Activated naive CD4-positive, alpha-beta T cell treated with anti-CD3 and anti-CD28 coated beads, Interleukin-2, amount 50 U/mL, for 24 hours (primary cell): ENCODE measurements at regions not wholly inside any gene's neighbourhood (a gene's known extent, or its start where the extent isn't known, plus 50 kb on each side); places are given as distances from the start of the nearest gene placed in this dataset.
"Not testable (repeated sequence)": the region's sequence is repeated elsewhere in the genome, so short reads cannot be mapped to it uniquely, and the experiment has no call there.

Experiments used
- H3K27ac Mint-ChIP-seq: one replicate; pipeline ENCODE4 v1.8.0; 2021; ENCODE audit warnings: mild to moderate bottlenecking, mixed read lengths
- H3K27me3 Mint-ChIP-seq: one replicate; pipeline ENCODE4 v1.8.0; 2021; ENCODE audit warnings: mixed read lengths
- H3K36me3 Mint-ChIP-seq: one replicate; pipeline ENCODE4 v1.8.0; 2021; ENCODE audit warnings: mixed read lengths
- H3K4me1 Mint-ChIP-seq: one replicate; pipeline ENCODE4 v1.8.0; 2021; ENCODE audit warnings: mixed read lengths
- H3K4me3 Mint-ChIP-seq: one replicate; pipeline ENCODE4 v1.8.0; 2021; ENCODE audit warnings: mild to moderate bottlenecking, mixed read lengths
- H3K9me3 Mint-ChIP-seq: one replicate; pipeline ENCODE4 v1.8.0; 2021; ENCODE audit warnings: mixed read lengths

DNA sequence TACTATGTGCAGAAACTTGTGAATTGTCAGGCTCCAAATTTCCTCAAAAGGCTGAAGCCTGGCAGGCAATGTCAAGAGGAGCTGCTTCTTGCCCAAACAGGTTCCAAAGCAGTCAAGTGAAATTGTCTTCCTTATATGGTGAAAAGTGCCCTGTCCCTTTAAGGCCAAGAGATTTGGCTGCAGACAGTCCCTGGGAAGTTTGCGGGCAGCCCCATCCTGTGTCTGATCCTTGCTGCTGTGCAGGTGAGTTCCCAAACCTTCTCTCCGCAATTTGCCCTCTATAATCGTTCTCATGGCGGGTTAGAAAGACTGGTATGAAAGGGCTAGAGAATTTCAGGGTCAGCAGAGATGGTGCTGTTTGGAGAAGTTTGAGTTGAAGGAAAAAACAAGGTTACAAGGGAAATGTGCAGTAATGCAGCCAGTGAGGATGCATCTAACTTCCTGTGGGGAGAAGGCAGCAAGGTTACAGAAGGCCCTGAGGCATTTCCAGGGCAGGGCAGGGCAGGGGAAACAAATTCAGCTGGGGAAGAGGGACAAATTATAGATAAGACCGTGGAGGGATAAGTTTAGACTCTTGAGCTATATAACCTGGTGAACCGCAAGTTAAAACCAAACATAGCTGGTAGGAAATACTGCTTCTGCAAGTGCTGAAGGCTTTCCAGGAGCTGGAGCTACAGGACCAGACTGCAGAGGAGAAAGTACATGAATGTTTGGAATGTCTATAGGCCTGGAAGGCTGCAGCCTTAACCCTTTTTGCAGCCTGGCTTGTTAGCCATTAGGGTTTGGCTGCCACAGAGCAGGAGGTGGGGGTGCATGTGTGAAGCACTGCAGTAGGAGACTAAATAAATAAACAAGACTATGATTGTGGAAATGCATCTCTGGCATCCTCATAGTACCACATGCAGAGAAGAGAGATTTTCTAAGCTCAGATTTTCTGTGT, 256.2 kb upstream of the IL12A start:
- H3K9me3 Mint-ChIP-seq, result no peaks in the 10 kb centered on the region
- H3K4me3 Mint-ChIP-seq, result no peak overlapping the region
- H3K36me3 Mint-ChIP-seq, result no peaks in the 10 kb centered on the region
- no peaks in the 10 kb centered on the region for H3K27me3 Mint-ChIP-seq
- H3K4me1 Mint-ChIP-seq, result no peaks in the 10 kb centered on the region
- no peak overlapping the region for H3K27ac Mint-ChIP-seq

- Mint-ChIP-seq H3K27ac (no peak overlapping the region), H3K27me3 (no peaks in the 10 kb centered on the region), H3K4me3 (no peak overlapping the region), H3K4me1 (no peaks in the 10 kb centered on the region), H3K36me3 (no peaks in the 10 kb centered on the region), H3K9me3 (no peaks in the 10 kb centered on the region)
Measured at GRCh38 chr3:159733194-159733860, 255.3 kb upstream of the IL12A start.

GRCh38 chr3:159734681-159735080, 254.0 kb upstream of the IL12A start:
- Mint-ChIP-seq H3K4me3 (no peak overlapping the region), H3K27me3 (no peaks in the 10 kb centered on the region), H3K27ac (no peak overlapping the region)

DNA sequence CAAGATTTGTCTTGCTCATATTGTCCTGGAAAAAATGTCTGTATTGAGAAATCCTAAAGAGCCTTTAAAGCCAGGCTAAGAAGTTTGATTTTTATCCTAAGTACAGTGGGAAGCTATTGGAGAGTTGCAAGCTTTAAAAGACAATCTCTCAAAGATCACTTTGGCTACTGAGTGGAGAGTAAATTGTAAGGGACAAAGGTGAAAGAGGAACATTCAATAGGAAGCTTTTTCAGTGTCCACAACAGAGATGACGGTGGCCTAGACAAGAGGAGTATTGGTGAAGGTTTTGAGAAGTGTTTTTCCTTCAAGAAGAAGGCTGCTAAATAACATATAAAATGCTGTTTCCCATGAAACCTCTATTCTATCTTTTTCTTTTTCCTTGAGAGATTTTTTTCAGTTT, 249.5 kb upstream of the IL12A start:
- H3K27ac Mint-ChIP-seq, result no peak overlapping the region
- no peaks in the 10 kb centered on the region for H3K4me1 Mint-ChIP-seq
- H3K9me3 Mint-ChIP-seq, result peaks cover 10% of the 10 kb centered on the region
- no peaks in the 10 kb centered on the region for H3K36me3 Mint-ChIP-seq
- peaks cover 4% of the 10 kb centered on the region for H3K27me3 Mint-ChIP-seq
- no peak overlapping the region for H3K4me3 Mint-ChIP-seq

More at GRCh38 chr3:159734681-159735080, 254.0 kb upstream of the IL12A start:
- no peaks in the 10 kb centered on the region for H3K4me1 Mint-ChIP-seq
- H3K9me3 Mint-ChIP-seq, result no peaks in the 10 kb centered on the region
- no peaks in the 10 kb centered on the region for H3K36me3 Mint-ChIP-seq

DNA sequence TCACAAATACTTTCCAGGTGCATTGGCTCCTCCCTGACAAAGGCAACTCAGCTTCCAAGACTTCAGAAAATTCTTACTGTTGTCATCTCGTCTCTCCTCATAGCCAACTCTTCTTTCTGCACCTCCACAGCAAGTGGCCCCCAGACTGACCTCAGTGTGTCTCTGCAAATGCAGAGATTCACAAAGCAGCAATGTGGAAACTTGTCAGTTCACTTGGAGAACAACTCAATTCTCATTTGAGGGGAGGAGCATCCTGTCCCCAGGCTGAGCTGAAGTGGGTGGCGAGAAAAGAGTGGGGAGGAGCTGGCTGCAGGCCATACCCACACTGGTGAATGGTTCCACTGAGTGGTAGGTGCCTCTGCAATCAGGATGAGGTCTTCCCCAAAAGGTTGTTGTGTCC, 248.7 kb upstream of the IL12A start:
- H3K4me3 Mint-ChIP-seq, result no peak overlapping the region
- H3K4me1 Mint-ChIP-seq, result no peaks in the 10 kb centered on the region
- peaks cover 4% of the 10 kb centered on the region for H3K27me3 Mint-ChIP-seq

DNA sequence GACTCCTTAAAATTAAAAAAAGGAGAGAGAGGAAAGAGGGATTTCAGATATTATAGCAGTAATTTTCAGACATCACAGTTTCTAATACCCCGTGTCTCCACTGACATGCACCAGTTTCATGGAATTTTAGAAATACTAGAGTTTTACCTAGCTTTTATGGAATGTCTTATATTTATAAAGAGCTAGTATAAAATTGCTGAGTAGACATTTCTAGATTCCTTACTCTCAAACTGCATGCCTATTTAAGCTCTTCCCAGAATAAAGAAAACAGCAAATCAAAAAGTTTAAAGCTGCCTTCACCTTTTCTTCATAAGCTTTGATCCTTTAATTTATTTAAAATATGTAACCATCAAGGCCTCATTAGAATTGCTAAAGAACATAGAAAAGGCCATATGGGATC, 247.4 kb upstream of the IL12A start:
- no peaks in the 10 kb centered on the region for H3K36me3 Mint-ChIP-seq
- no peak overlapping the region for H3K27ac Mint-ChIP-seq
- no peaks in the 10 kb centered on the region for H3K4me1 Mint-ChIP-seq
- H3K9me3 Mint-ChIP-seq, result peaks cover 10% of the 10 kb centered on the region
- no peak overlapping the region for H3K4me3 Mint-ChIP-seq
- H3K27me3 Mint-ChIP-seq, result peaks cover 4% of the 10 kb centered on the region

More for the DNA sequence above, 248.7 kb upstream of the IL12A start:
- no peak overlapping the region for H3K27ac Mint-ChIP-seq
- peaks cover 10% of the 10 kb centered on the region for H3K9me3 Mint-ChIP-seq
- no peaks in the 10 kb centered on the region for H3K36me3 Mint-ChIP-seq

- Mint-ChIP-seq H3K4me3 (no peak overlapping the region), H3K9me3 (peaks cover under 1% of the 10 kb centered on the region), H3K27ac (no peak overlapping the region), H3K27me3 (peaks cover 2% of the 10 kb centered on the region), H3K36me3 (no peaks in the 10 kb centered on the region), H3K4me1 (no peaks in the 10 kb centered on the region)
Measured at GRCh38 chr3:159748425-159748824, 240.2 kb upstream of the IL12A start.

DNA sequence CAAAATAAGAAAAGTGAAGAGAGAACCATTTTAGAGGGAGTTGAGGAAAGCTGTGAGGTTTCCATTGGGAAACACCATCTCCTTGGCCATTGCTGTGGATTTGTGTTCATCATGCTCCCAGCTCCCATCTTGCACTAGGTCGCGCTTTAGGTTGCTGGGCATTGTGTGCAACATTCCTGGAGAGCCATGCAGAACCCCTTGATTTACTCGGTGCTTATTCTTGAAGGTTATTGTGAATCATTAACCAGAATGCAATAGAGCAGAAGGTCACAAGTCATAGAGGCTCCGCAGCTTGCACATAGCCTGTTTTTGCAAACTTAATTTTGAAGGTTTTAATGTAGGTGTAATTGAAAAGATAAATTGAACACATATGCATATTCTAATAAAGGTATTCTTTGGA, 239.2 kb upstream of the IL12A start:
- peaks cover 2% of the 10 kb centered on the region for H3K27me3 Mint-ChIP-seq
- no peaks in the 10 kb centered on the region for H3K9me3 Mint-ChIP-seq
- no peaks in the 10 kb centered on the region for H3K36me3 Mint-ChIP-seq
- no peaks in the 10 kb centered on the region for H3K4me1 Mint-ChIP-seq
- no peak overlapping the region for H3K4me3 Mint-ChIP-seq
- no peak overlapping the region for H3K27ac Mint-ChIP-seq

- Mint-ChIP-seq H3K36me3 (no peaks in the 10 kb centered on the region), H3K4me1 (no peaks in the 10 kb centered on the region), H3K27ac (no peak overlapping the region), H3K27me3 (peaks cover 2% of the 10 kb centered on the region), H3K4me3 (no peak overlapping the region), H3K9me3 (no peaks in the 10 kb centered on the region)
Measured at GRCh38 chr3:159751146-159751545, 237.5 kb upstream of the IL12A start.

GRCh38 chr3:159751752-159752151, 236.9 kb upstream of the IL12A start:
- Mint-ChIP-seq H3K36me3 (no peaks in the 10 kb centered on the region), H3K4me1 (no peaks in the 10 kb centered on the region), H3K4me3 (no peak overlapping the region), H3K27ac (no peak overlapping the region), H3K9me3 (no peaks in the 10 kb centered on the region), H3K27me3 (no peaks in the 10 kb centered on the region)

GRCh38 chr3:159756279-159757207, 232.1 kb upstream of the IL12A start:
- H3K4me1 Mint-ChIP-seq, H3K27me3 Mint-ChIP-seq, H3K36me3 Mint-ChIP-seq, H3K9me3 Mint-ChIP-seq, H3K4me3 Mint-ChIP-seq, H3K27ac Mint-ChIP-seq: not testable (repeated sequence)

DNA sequence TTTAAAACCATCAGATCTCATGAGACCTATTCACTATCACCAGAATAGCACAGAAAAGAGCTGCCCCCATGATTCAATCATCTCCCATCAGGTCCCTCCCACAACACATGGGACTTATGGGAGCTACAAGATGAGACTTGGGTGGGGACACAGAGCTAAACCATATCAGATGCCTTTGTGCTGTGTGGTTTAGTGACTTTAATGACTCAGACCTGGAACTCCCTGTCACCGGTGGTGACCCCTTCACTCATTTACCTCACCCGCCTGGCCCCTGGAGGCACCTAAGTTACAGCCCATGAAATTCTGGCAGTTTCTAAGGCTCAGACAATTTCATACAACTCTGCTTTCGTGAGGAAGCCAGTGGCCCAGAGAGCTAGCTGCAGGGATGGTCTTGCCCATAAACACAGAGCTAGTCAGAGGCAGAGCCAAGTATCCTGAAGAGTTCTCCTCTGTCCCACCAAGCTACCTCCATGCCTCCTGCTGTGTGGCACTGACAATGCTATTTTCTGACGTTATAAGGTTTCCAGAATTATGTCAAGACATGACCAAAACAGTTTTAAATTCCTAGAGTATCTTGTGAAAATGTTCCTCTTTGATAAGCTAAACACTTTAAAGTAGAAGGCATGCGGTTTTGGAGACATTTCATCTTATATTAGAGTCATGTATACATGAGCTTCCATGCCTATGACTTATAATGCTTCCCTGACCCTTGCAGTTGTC, 231.1 kb upstream of the IL12A start:
- Mint-ChIP-seq H3K9me3 (no peaks in the 10 kb centered on the region), H3K4me1 (no peaks in the 10 kb centered on the region)

GRCh38 chr3:159760046-159760445, 228.6 kb upstream of the IL12A start:
- no peak overlapping the region for H3K4me3 Mint-ChIP-seq
- peaks cover 11% of the 10 kb centered on the region for H3K4me1 Mint-ChIP-seq
- H3K27me3 Mint-ChIP-seq, result peaks cover 23% of the 10 kb centered on the region

More for the DNA sequence above, 231.1 kb upstream of the IL12A start:
- Mint-ChIP-seq H3K27ac (no peak overlapping the region), H3K27me3 (peaks cover 15% of the 10 kb centered on the region), H3K4me3 (no peak overlapping the region), H3K36me3 (no peaks in the 10 kb centered on the region)

DNA sequence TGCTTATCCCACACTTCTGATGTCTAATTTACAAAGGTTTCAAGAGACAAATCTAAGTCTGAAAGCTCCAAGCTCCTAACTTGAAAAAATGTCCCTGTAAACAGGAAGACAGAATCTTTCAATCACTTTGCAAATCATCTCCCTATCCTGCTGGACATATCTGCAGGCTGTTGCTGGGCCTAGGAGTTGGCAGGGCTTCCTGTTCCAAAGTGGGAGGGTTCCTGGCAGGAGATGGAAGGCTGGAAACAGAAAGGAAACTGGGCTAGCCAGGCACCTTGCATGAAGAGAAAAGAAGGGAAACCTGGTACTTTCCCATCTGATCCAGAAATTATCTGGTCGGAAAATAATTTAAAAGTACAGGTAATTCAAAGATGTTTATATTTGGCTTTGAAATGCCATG, 227.3 kb upstream of the IL12A start:
- Mint-ChIP-seq H3K27me3 (peaks cover 34% of the 10 kb centered on the region), H3K27ac (no peak overlapping the region), H3K4me1 (peaks cover 17% of the 10 kb centered on the region), H3K9me3 (no peaks in the 10 kb centered on the region), H3K36me3 (no peaks in the 10 kb centered on the region), H3K4me3 (no peak overlapping the region)

More at GRCh38 chr3:159760046-159760445, 228.6 kb upstream of the IL12A start:
- H3K9me3 Mint-ChIP-seq, result no peaks in the 10 kb centered on the region
- H3K36me3 Mint-ChIP-seq, result no peaks in the 10 kb centered on the region
- H3K27ac Mint-ChIP-seq, result no peak overlapping the region
